AG20443 (cell line): ENCODE measurements at regions not wholly inside any gene's neighbourhood (a gene's known extent, or its start where the extent isn't known, plus 50 kb on each side); places are given as distances from the start of the nearest gene placed in this dataset.
A peak's percentile ranks its signal among the peaks of the same experiment; 100 is the strongest.
"Not testable (repeated sequence)": the region's sequence is repeated elsewhere in the genome, so short reads cannot be mapped to it uniquely, and the experiment has no call there.

ENCODE experiments used
- DNase-seq: peaks from one replicate; pipeline ENCODE4 v3.0.0; 2012; ENCODE audit warnings: low spot score, mixed read lengths

DNA sequence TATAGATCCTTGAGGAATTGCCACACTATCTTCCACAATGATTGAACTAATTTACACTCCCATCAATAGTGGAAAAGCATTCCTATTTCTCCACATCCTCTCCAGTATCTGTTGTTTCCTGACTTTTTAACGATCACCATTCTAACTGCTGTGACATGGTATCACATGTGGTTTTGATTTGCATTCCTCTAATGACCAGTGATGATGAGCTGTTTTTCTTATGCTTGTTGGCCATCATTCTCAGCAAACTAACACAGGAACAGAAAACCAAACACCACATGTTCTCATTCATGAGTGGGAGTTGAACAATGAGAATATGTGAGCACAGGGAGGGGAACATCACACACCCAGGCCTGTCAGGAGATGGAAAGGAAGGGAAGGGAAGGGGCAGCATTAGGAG lies 411.8 kb downstream of the BTG1 start:
- peak; percentile 12 for DNase-seq

- DNase-seq: no peak
Measured at GRCh38 chr12:91732086-91732485, 413.6 kb downstream of the BTG1 start.

GRCh38 chr12:91729543-91729942 lies 416.1 kb downstream of the BTG1 start:
- DNase-seq: no peak

- no peak for DNase-seq
Measured at GRCh38 chr12:91723191-91723590, 422.5 kb downstream of the BTG1 start.

DNA sequence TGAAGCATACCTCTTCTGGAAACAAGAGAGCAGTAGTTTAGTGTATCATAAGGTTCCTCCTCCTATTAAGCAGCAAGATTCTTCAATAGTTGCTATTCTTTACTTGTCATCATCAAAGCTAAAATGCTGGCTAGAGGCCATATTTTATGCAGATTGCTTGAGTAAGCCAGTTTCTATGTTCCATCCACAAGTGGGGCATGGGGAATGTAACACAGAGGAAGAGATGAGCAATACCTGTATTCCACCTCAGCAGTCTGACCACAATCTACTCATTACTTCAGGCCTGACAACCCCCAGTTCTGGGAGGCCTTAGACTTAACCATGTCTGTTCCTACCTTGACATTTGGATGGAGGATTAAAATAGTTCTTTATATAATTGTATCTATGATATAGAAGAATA lies 423.6 kb downstream of the BTG1 start:
- no peak for DNase-seq

- DNase-seq: no peak
Measured at GRCh38 chr12:91721023-91721422, 424.6 kb downstream of the BTG1 start.

- DNase-seq: no peak
Measured at GRCh38 chr12:91718326-91718725, 427.3 kb downstream of the BTG1 start.

GRCh38 chr12:91717804-91718203 lies 427.8 kb downstream of the BTG1 start:
- no peak for DNase-seq

- not testable (repeated sequence) for DNase-seq
Measured at GRCh38 chr12:91711925-91712324, 433.7 kb downstream of the BTG1 start.

DNA sequence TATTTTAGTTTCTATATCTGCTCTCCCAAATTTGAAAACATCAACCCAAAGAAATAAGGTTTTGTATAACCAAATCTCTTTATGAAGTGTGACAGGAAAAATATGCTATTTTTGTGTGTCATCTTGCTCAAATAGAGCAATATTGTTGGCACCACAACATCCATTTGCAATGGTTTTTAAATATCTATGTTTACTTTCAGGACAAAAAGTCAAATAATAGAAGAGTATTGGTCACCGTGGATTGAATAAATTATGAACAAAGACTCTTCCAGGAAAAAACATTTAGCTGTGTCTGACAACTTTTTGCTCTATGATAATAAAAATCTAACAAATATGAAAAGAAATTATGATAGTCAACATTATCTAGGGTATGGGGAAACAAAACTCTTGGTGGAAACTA lies 439.2 kb downstream of the BTG1 start:
- DNase-seq: no peak

DNA sequence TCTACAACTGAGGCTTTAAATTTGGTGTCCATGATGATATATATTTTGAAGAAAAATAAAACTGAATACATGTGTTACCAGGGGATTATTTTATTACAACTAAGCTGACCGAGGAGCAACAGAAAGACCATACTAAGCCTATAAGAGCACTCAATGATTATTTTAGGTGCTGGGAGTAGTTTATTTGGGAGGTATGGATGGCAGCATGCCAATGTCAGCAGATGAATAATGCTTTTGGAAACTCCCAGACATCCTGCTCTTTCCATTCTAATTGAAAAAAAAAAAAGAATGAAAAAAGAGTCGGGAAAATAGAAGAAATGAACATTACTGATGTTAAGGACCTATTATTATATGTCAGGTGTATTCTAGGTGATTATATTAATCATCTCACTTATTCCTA lies 441.2 kb downstream of the BTG1 start:
- no peak for DNase-seq

GRCh38 chr12:91703491-91704283 lies 442.0 kb downstream of the BTG1 start:
- no peak for DNase-seq

GRCh38 chr12:91702843-91703425 lies 442.7 kb downstream of the BTG1 start:
- no peak for DNase-seq

GRCh38 chr12:91695964-91696363 lies 449.7 kb downstream of the BTG1 start:
- DNase-seq: no peak

DNA sequence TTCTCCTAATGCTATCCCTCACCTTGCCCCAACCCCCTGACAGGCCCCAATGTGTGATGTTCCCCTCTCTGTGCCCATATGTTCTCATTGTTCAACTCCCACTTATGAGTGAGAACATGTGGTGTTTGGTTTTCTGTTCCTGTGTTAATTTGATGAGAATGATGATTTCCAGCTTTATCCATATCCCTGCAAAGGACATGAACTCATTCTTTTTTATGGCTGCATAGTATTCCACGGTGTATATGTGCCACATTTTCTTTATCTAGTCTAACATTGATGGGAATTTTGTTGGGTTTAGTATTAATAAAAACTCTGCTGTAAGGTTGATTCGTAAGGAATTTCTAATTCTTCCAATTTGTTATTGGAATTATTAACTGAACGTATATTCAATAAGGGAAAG lies 450.2 kb downstream of the BTG1 start:
- not testable (repeated sequence) for DNase-seq

DNA sequence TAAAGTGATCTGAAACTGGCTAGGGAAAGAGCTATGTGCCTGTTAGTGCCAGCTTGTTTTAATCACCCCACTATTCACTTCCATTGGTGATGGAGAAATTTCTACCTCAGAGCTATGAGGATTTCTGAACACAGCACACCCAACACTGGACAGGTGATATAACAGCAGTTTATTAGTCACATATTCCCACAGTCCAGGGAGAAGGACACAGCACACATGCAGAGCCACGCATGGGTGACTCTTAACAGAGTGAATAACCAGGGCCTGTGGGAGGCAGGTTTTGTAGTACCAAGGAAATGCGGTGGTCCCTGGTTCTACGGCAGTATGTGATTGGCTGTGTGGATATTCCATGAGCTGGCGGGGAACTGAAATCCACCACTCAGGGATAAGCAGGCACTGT lies 455.1 kb downstream of the BTG1 start:
- no peak for DNase-seq

- DNase-seq: peak; percentile 11
Measured at GRCh38 chr12:91687052-91688017, 458.3 kb downstream of the BTG1 start.

- DNase-seq: no peak
Measured at GRCh38 chr12:91685917-91686316, 459.7 kb downstream of the BTG1 start.

GRCh38 chr12:91681751-91682150 lies 463.9 kb downstream of the BTG1 start:
- DNase-seq: no peak

DNA sequence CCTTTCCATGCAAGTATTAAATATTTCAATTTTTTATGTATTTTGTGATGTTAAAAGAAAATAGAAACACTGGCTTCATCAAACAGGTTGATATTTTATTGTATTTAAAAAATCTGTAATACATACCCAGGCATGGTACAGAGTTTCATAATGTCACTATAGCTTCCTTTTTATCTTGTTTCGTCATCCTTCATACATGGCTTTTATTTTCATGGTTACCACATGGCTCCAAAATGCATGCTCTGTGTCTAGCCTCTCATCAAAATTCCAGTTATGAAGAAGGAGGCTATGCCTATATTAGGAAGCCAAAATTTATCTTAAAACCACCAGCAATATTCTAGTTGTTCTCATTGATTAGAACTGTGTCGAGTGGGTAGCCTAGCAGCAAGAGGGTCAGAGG lies 464.8 kb downstream of the BTG1 start:
- no peak for DNase-seq

GRCh38 chr12:91677556-91677955 lies 468.1 kb downstream of the BTG1 start:
- DNase-seq: no peak

- DNase-seq: no peak
Measured at GRCh38 chr12:91675401-91675800, 470.2 kb downstream of the BTG1 start.

- no peak for DNase-seq
Measured at GRCh38 chr12:91672130-91672529, 473.5 kb downstream of the BTG1 start.
